Calu3 (cell line): ENCODE measurements at regions not wholly inside any gene's neighbourhood (a gene's known extent, or its start where the extent isn't known, plus 50 kb on each side); places are given as distances from the start of the nearest gene placed in this dataset.
"Not testable (repeated sequence)": the region's sequence is repeated elsewhere in the genome, so short reads cannot be mapped to it uniquely, and the experiment has no call there.

ENCODE experiments used
- BruUV-seq: library from RNA; stranded (reverse); fragments of 400-500 nt; replicated peaks from 2 replicates; lab custom pipeline; 2021; lab: Mats Ljungman, UMichigan
- CTCF ChIA-PET: fragments of 300-600 bp; sonication (Branson Sonifier 250); formaldehyde crosslinking; loops from one replicate; lab custom pipeline; 2022; ENCODE audit warnings: antibody characterized with exemption; lab: Charles Lee
- DNase-seq: peaks from one replicate; pipeline ENCODE4 v3.0.0; 2022
- H3K27ac Mint-ChIP-seq: one replicate; pipeline ENCODE4 v1.8.0; 2022; ENCODE audit warnings: mixed read lengths; ENCODE audit not compliant: unreplicated experiment
- H3K27me3 Mint-ChIP-seq: one replicate; pipeline ENCODE4 v1.8.0; 2022; ENCODE audit warnings: mixed read lengths; ENCODE audit not compliant: unreplicated experiment
- H3K36me3 Mint-ChIP-seq: one replicate; pipeline ENCODE4 v1.8.0; 2022; ENCODE audit warnings: mild to moderate bottlenecking, moderate library complexity, mixed read lengths; ENCODE audit not compliant: insufficient read depth, unreplicated experiment
- H3K4me1 Mint-ChIP-seq: one replicate; pipeline ENCODE4 v1.8.0; 2022; ENCODE audit warnings: mild to moderate bottlenecking, low read depth, mixed read lengths; ENCODE audit not compliant: unreplicated experiment
- H3K4me3 Mint-ChIP-seq: one replicate; pipeline ENCODE4 v1.8.0; 2022; ENCODE audit warnings: mild to moderate bottlenecking, low read depth, moderate library complexity, mixed read lengths; ENCODE audit not compliant: unreplicated experiment
- H3K9me3 Mint-ChIP-seq: one replicate; pipeline ENCODE4 v1.8.0; 2022; ENCODE audit warnings: low read depth, mixed read lengths; ENCODE audit not compliant: unreplicated experiment
- CTCF ChIP-seq: fragments of 200-600 bp; IDR thresholded peaks from one replicate; pipeline ENCODE4 v1.8.0; 2022; ENCODE audit warnings: antibody characterized with exemption; ENCODE audit not compliant: unreplicated experiment
- intact Hi-C: fragments of 100-400 bp; cut with micrococcal nuclease; formaldehyde crosslinking; loops from one replicate; pipeline ENCODE4 v1.10.0; 2022; ENCODE audit not compliant: unreplicated experiment

- intact Hi-C loops: no loop called here
- CTCF ChIA-PET: interaction anchor here (0.6 kb wide), 1 partner anchor 1158 kb away, joined by 4 read pairs; no protein-coding TSS in a partner anchor
- no peak for DNase-seq
- Mint-ChIP-seq H3K27ac (no peak overlapping the region), H3K36me3 (no peaks in the 10 kb centered on the region), H3K4me3 (no peak overlapping the region), H3K9me3 (no peaks in the 10 kb centered on the region), H3K27me3 (no peaks in the 10 kb centered on the region), H3K4me1 (no peaks in the 10 kb centered on the region)
- BruUV-seq: no TSS peak
- TF ChIP-seq CTCF: no peak
Observed at GRCh38 chr22:35186492-35186891, 70.8 kb upstream of the HMGXB4 start.

GRCh38 chr22:35188930-35189329 is 68.4 kb upstream of the HMGXB4 start:
- H3K27me3 Mint-ChIP-seq, H3K4me3 Mint-ChIP-seq, DNase-seq, BruUV-seq, H3K27ac Mint-ChIP-seq, H3K4me1 Mint-ChIP-seq, H3K36me3 Mint-ChIP-seq, H3K9me3 Mint-ChIP-seq, CTCF ChIA-PET, intact Hi-C loops: not testable (repeated sequence)

DNA sequence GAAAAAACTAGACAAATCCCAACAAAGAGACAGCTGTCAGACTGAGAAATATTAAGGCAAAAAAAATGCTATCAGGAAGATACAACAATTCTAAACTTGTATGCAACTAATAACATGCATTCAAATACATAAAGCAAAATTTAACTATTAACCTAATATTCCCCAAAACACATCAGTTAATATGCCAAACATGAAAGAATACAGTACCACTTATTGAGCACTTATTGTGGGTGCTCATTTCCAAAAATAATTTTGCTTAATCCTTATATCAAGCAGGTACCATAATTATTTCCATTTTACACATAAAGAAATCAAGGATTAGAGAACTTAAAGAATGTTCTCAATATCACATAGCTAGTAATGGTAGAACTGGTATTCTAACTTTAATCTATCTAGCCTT is 67.7 kb upstream of the HMGXB4 start:
- intact Hi-C loops: no loop called here
- no peak overlapping the region for H3K27ac Mint-ChIP-seq
- no TSS peak for BruUV-seq
- TF ChIP-seq CTCF: no peak
- H3K27me3 Mint-ChIP-seq: no peaks in the 10 kb centered on the region
- CTCF ChIA-PET: no interaction called here
- DNase-seq: no peak
- no peaks in the 10 kb centered on the region for H3K36me3 Mint-ChIP-seq
- H3K9me3 Mint-ChIP-seq: no peaks in the 10 kb centered on the region
- no peaks in the 10 kb centered on the region for H3K4me1 Mint-ChIP-seq
- no peak overlapping the region for H3K4me3 Mint-ChIP-seq

- no peaks in the 10 kb centered on the region for H3K27me3 Mint-ChIP-seq
- no peak for TF ChIP-seq CTCF
- no peak overlapping the region for H3K4me3 Mint-ChIP-seq
- CTCF ChIA-PET: no interaction called here
- H3K9me3 Mint-ChIP-seq: peaks cover 3% of the 10 kb centered on the region
- H3K36me3 Mint-ChIP-seq: no peaks in the 10 kb centered on the region
- H3K4me1 Mint-ChIP-seq: no peaks in the 10 kb centered on the region
- no TSS peak for BruUV-seq
- H3K27ac Mint-ChIP-seq: no peak overlapping the region
- DNase-seq: no peak
- intact Hi-C loops: no loop called here
Observed at GRCh38 chr22:35191412-35191811, 65.9 kb upstream of the HMGXB4 start.

GRCh38 chr22:35192129-35192918 is 65.0 kb upstream of the HMGXB4 start:
- Mint-ChIP-seq H3K36me3 (no peaks in the 10 kb centered on the region), H3K27me3 (peaks cover 3% of the 10 kb centered on the region), H3K27ac (no peak overlapping the region), H3K4me3 (no peak overlapping the region), H3K4me1 (no peaks in the 10 kb centered on the region), H3K9me3 (peaks cover 3% of the 10 kb centered on the region)
- no TSS peak for BruUV-seq
- TF ChIP-seq CTCF: no peak
- intact Hi-C loops: no loop called here
- CTCF ChIA-PET: no interaction called here
- DNase-seq: no peak
